ENCODE measurements at regions not wholly inside any gene's neighbourhood (a gene's known extent, or its start where the extent isn't known, plus 50 kb on each side); places are given as distances from the start of the nearest gene placed in this dataset.

- Mint-ChIP-seq H3K36me3 (ENCODE audit: low read depth) (no peaks in the 10 kb centered on the region), H3K27ac (no peak overlapping the region), H3K9me3 (peaks cover 7% of the 10 kb centered on the region), H3K27me3 (peaks cover 13% of the 10 kb centered on the region), H3K4me3 (no peak overlapping the region), H3K4me1 (peaks cover 15% of the 10 kb centered on the region)
- ATAC-seq (replicated peaks), result no peak
These were observed 64.5 kb downstream of the COPS8 start for GRCh38 chr2:237150186-237150585.

GRCh38 chr2:237150831-237151375 lies 65.2 kb downstream of the COPS8 start:
- Mint-ChIP-seq H3K9me3 (peaks cover 7% of the 10 kb centered on the region), H3K27ac (no peak overlapping the region), H3K27me3 (peaks cover 13% of the 10 kb centered on the region), H3K36me3 (ENCODE audit: low read depth) (no peaks in the 10 kb centered on the region), H3K4me3 (no peak overlapping the region), H3K4me1 (peaks cover 19% of the 10 kb centered on the region)
- no peak for ATAC-seq (replicated peaks)

- no peak overlapping the region for H3K27ac Mint-ChIP-seq
- no peak for ATAC-seq (replicated peaks)
- peaks cover 7% of the 10 kb centered on the region for H3K9me3 Mint-ChIP-seq
- H3K36me3 Mint-ChIP-seq (ENCODE audit: low read depth), result no peaks in the 10 kb centered on the region
- H3K27me3 Mint-ChIP-seq, result peaks cover 13% of the 10 kb centered on the region
- no peak overlapping the region for H3K4me3 Mint-ChIP-seq
- H3K4me1 Mint-ChIP-seq, result peaks cover 23% of the 10 kb centered on the region
These were observed 66.7 kb downstream of the COPS8 start for GRCh38 chr2:237152361-237152760.

- peaks cover 2% of the 10 kb centered on the region for H3K9me3 Mint-ChIP-seq
- peaks cover 23% of the 10 kb centered on the region for H3K4me1 Mint-ChIP-seq
- H3K27me3 Mint-ChIP-seq, result peaks cover 13% of the 10 kb centered on the region
- ATAC-seq (replicated peaks), result no peak
- H3K4me3 Mint-ChIP-seq, result no peak overlapping the region
- no peak overlapping the region for H3K27ac Mint-ChIP-seq
- H3K36me3 Mint-ChIP-seq (ENCODE audit: low read depth), result no peaks in the 10 kb centered on the region
These were observed 67.5 kb downstream of the COPS8 start for GRCh38 chr2:237153181-237153580.

- H3K36me3 Mint-ChIP-seq (ENCODE audit: low read depth), result no peaks in the 10 kb centered on the region
- ATAC-seq (replicated peaks), result no peak
- peaks cover 21% of the 10 kb centered on the region for H3K4me1 Mint-ChIP-seq
- H3K4me3 Mint-ChIP-seq, result no peak overlapping the region
- H3K27ac Mint-ChIP-seq, result no peak overlapping the region
- peaks cover 13% of the 10 kb centered on the region for H3K27me3 Mint-ChIP-seq
- H3K9me3 Mint-ChIP-seq, result no peaks in the 10 kb centered on the region
These were observed 68.5 kb downstream of the COPS8 start for GRCh38 chr2:237154082-237154638.

GRCh38 chr2:237154884-237155851 lies 69.5 kb downstream of the COPS8 start:
- ATAC-seq (replicated peaks), result peak; percentile 63
- peak overlapping the region; percentile 40 for H3K4me3 Mint-ChIP-seq
- no peaks in the 10 kb centered on the region for H3K36me3 Mint-ChIP-seq (ENCODE audit: low read depth)
- H3K27me3 Mint-ChIP-seq, result peaks cover 13% of the 10 kb centered on the region
- H3K4me1 Mint-ChIP-seq, result peaks cover 13% of the 10 kb centered on the region
- peak overlapping the region; percentile 56 for H3K27ac Mint-ChIP-seq
- H3K9me3 Mint-ChIP-seq, result no peaks in the 10 kb centered on the region

- peak overlapping the region; percentile 40 for H3K4me3 Mint-ChIP-seq
- H3K27ac Mint-ChIP-seq, result peak overlapping the region; percentile 56
- ATAC-seq (replicated peaks), result peak; percentile 80
- peaks cover 15% of the 10 kb centered on the region for H3K27me3 Mint-ChIP-seq
- no peaks in the 10 kb centered on the region for H3K9me3 Mint-ChIP-seq
- H3K36me3 Mint-ChIP-seq (ENCODE audit: low read depth), result no peaks in the 10 kb centered on the region
- peaks cover 13% of the 10 kb centered on the region for H3K4me1 Mint-ChIP-seq
These were observed 70.6 kb downstream of the COPS8 start for GRCh38 chr2:237156031-237156856.

GRCh38 chr2:237156857-237157779 lies 71.4 kb downstream of the COPS8 start:
- H3K27me3 Mint-ChIP-seq, result peaks cover 10% of the 10 kb centered on the region
- no peaks in the 10 kb centered on the region for H3K36me3 Mint-ChIP-seq (ENCODE audit: low read depth)
- no peak for ATAC-seq (replicated peaks)
- no peaks in the 10 kb centered on the region for H3K9me3 Mint-ChIP-seq
- no peak overlapping the region for H3K4me3 Mint-ChIP-seq
- peaks cover 13% of the 10 kb centered on the region for H3K4me1 Mint-ChIP-seq
- H3K27ac Mint-ChIP-seq, result peak overlapping the region; percentile 56

- Mint-ChIP-seq H3K27ac (no peak overlapping the region), H3K9me3 (no peaks in the 10 kb centered on the region), H3K27me3 (peaks cover 10% of the 10 kb centered on the region), H3K36me3 (ENCODE audit: low read depth) (no peaks in the 10 kb centered on the region), H3K4me3 (no peak overlapping the region), H3K4me1 (peaks cover 13% of the 10 kb centered on the region)
- ATAC-seq (replicated peaks), result no peak
These were observed 72.1 kb downstream of the COPS8 start for GRCh38 chr2:237157780-237158102.

- no peaks in the 10 kb centered on the region for H3K36me3 Mint-ChIP-seq (ENCODE audit: low read depth)
- H3K4me3 Mint-ChIP-seq, result no peak overlapping the region
- no peak overlapping the region for H3K27ac Mint-ChIP-seq
- H3K9me3 Mint-ChIP-seq, result no peaks in the 10 kb centered on the region
- H3K27me3 Mint-ChIP-seq, result peaks cover 10% of the 10 kb centered on the region
- ATAC-seq (replicated peaks), result no peak
- peaks cover 13% of the 10 kb centered on the region for H3K4me1 Mint-ChIP-seq
These were observed 72.5 kb downstream of the COPS8 start for GRCh38 chr2:237158194-237158593.

GRCh38 chr2:237159006-237159911 lies 73.6 kb downstream of the COPS8 start:
- Mint-ChIP-seq H3K9me3 (no peaks in the 10 kb centered on the region), H3K27ac (no peak overlapping the region), H3K27me3 (peaks cover 10% of the 10 kb centered on the region), H3K36me3 (ENCODE audit: low read depth) (no peaks in the 10 kb centered on the region), H3K4me1 (peaks cover 13% of the 10 kb centered on the region), H3K4me3 (no peak overlapping the region)
- no peak for ATAC-seq (replicated peaks)

GRCh38 chr2:237160271-237160919 lies 74.7 kb downstream of the COPS8 start:
- no peak for ATAC-seq (replicated peaks)
- peaks cover 9% of the 10 kb centered on the region for H3K27me3 Mint-ChIP-seq
- no peak overlapping the region for H3K4me3 Mint-ChIP-seq

More at GRCh38 chr2:237160271-237160919, 74.7 kb downstream of the COPS8 start:
- Mint-ChIP-seq H3K4me1 (peaks cover 5% of the 10 kb centered on the region), H3K27ac (no peak overlapping the region), H3K9me3 (no peaks in the 10 kb centered on the region), H3K36me3 (ENCODE audit: low read depth) (no peaks in the 10 kb centered on the region)

Measured in activated T-helper 17 cell treated with anti-CD3 and anti-CD28 coated beads, Interleukin-2, amount 50 U/mL, for 72 hours (primary cell).